K562 (cell line): ENCODE measurements at regions not wholly inside any gene's neighbourhood (a gene's known extent, or its start where the extent isn't known, plus 50 kb on each side); places are given as distances from the start of the nearest gene placed in this dataset.

Experiments used
- CTCF ChIP-seq, 3 experiments: IDR thresholded peaks in 2 of 3; conservative IDR thresholded peaks in 1 of 3; 2 replicates each; pipeline ENCODE4 v1.5.1; 2011 to 2012; ENCODE audit warnings: low read length in 3 of 3, mild to moderate bottlenecking in 3 of 3, control low read depth in 2 of 3, improper control_type of control experiment in 1 of 3, inconsistent platforms in 1 of 3, low read depth in 1 of 3, mixed read lengths in 1 of 3, moderate library complexity in 1 of 3; ENCODE audit not compliant: insufficient read depth in 2 of 3
- ELF1 ChIP-seq: fragments of 200-800 bp; sonication (Bioruptor generic); IDR thresholded peaks from 2 replicates; pipeline ENCODE4 v1.6.1; 2016; ENCODE audit warnings: missing genetic modification characterization, missing compliant biosample characterization
- EZH2 ChIP-seq: IDR thresholded peaks from 2 replicates; pipeline ENCODE4 v1.6.1; 2012; ENCODE audit warnings: low read depth, mild to moderate bottlenecking, inconsistent platforms, low read length, borderline replicate concordance
- MEF2A ChIP-seq: IDR thresholded peaks from 2 replicates; pipeline ENCODE4 v1.6.1; 2011; ENCODE audit warnings: low read depth, mild to moderate bottlenecking, low read length, moderate library complexity; ENCODE audit not compliant: control insufficient read depth
- ZNF143 ChIP-seq: sonication (generic); formaldehyde crosslinking; IDR thresholded peaks from 2 replicates; pipeline ENCODE4 v1.9.0; 2022; ENCODE audit warnings: mild to moderate bottlenecking, missing genetic modification reagents
- TF ChIP-seq, protein P1 (sequence below): sonication (generic); formaldehyde crosslinking; IDR thresholded peaks from 2 replicates; pipeline ENCODE4 v1.8.0; 2023; ENCODE audit warnings: missing genetic modification reagents, mild to moderate bottlenecking, borderline replicate concordance

DNA sequence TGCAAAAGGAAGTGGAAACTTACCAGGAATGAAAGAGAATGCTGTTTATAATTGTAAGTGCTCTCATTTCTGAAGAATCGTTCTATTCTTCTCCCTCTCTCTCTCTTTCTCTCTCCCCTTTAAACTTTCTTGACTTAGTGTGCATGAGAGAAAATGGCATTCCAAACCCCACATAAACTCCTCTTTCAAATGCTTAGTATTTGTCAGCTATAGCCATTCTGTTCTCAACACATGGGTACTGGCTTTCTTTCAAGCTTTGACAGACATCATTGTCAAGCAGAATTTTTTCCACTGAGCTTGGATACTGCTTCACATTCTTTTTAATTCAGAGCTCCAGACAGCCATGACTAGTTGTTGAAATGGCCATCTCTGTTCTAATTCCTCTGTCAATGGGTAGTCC, 51.1 kb upstream of the PREP start:
- TF ChIP-seq ELF1 (tag) (no peak), CTCF (IDR thresholded peaks at IDR 0.05 in 2 of 3, conservative IDR thresholded peaks at IDR 0.05 in 1 of 3; ENCODE audit: insufficient read depth in 2 of 3, low read depth in 1 of 3, low read length in 3 of 3) (no peak), ZNF143 (CRISPR knock-in tag) (no peak), MEF2A (no peak), EZH2 (no peak)
- TF ChIP-seq, protein P1, sequence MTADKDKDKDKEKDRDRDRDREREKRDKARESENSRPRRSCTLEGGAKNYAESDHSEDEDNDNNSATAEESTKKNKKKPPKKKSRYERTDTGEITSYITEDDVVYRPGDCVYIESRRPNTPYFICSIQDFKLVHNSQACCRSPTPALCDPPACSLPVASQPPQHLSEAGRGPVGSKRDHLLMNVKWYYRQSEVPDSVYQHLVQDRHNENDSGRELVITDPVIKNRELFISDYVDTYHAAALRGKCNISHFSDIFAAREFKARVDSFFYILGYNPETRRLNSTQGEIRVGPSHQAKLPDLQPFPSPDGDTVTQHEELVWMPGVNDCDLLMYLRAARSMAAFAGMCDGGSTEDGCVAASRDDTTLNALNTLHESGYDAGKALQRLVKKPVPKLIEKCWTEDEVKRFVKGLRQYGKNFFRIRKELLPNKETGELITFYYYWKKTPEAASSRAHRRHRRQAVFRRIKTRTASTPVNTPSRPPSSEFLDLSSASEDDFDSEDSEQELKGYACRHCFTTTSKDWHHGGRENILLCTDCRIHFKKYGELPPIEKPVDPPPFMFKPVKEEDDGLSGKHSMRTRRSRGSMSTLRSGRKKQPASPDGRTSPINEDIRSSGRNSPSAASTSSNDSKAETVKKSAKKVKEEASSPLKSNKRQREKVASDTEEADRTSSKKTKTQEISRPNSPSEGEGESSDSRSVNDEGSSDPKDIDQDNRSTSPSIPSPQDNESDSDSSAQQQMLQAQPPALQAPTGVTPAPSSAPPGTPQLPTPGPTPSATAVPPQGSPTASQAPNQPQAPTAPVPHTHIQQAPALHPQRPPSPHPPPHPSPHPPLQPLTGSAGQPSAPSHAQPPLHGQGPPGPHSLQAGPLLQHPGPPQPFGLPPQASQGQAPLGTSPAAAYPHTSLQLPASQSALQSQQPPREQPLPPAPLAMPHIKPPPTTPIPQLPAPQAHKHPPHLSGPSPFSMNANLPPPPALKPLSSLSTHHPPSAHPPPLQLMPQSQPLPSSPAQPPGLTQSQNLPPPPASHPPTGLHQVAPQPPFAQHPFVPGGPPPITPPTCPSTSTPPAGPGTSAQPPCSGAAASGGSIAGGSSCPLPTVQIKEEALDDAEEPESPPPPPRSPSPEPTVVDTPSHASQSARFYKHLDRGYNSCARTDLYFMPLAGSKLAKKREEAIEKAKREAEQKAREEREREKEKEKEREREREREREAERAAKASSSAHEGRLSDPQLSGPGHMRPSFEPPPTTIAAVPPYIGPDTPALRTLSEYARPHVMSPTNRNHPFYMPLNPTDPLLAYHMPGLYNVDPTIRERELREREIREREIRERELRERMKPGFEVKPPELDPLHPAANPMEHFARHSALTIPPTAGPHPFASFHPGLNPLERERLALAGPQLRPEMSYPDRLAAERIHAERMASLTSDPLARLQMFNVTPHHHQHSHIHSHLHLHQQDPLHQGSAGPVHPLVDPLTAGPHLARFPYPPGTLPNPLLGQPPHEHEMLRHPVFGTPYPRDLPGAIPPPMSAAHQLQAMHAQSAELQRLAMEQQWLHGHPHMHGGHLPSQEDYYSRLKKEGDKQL: no peak
